HEK293T (cell line): ENCODE measurements at regions not wholly inside any gene's neighbourhood (a gene's known extent, or its start where the extent isn't known, plus 50 kb on each side); places are given as distances from the start of the nearest gene placed in this dataset.

ENCODE experiments used
- CTCF ChIA-PET: fragments of 350-600 bp; formaldehyde crosslinking; extraction: SDS; loops from one replicate; lab custom pipeline; 2021; ENCODE audit warnings: antibody characterized with exemption, inconsistent platforms; lab: Yijun Ruan, JAX
- POLR2A ChIA-PET: fragments of 350-600 bp; formaldehyde crosslinking; extraction: SDS; loops from one replicate; lab custom pipeline; 2020; ENCODE audit warnings: antibody characterized with exemption, inconsistent platforms; lab: Yijun Ruan, JAX
- DNase-seq: peaks from one replicate; pipeline ENCODE4 v3.0.0; 2012; ENCODE audit warnings: mixed read lengths; ENCODE audit errors: extremely low spot score
- ARNT ChIP-seq: fragments of 450-650 bp; IDR thresholded peaks from 2 replicates; pipeline ENCODE4 v1.6.1; 2017; ENCODE audit warnings: mild to moderate bottlenecking
- BHLHE40 ChIP-seq: fragments of 450-650 bp; IDR thresholded peaks from 2 replicates; pipeline ENCODE4 v1.6.1; 2016; ENCODE audit warnings: mild to moderate bottlenecking, moderate library complexity, borderline replicate concordance
- CTBP1 ChIP-seq: fragments of 450-650 bp; IDR thresholded peaks from 2 replicates; pipeline ENCODE4 v1.6.1; 2016; ENCODE audit warnings: borderline replicate concordance
- ELF4 ChIP-seq: fragments of 450-650 bp; IDR thresholded peaks from 2 replicates; pipeline ENCODE4 v1.6.1; 2017; ENCODE audit warnings: antibody characterized with exemption
- FOXA1 ChIP-seq: fragments of 450-650 bp; IDR thresholded peaks from 2 replicates; pipeline ENCODE4 v1.6.1; 2016; ENCODE audit warnings: mild to moderate bottlenecking
- FOXK2 ChIP-seq: fragments of 450-650 bp; IDR thresholded peaks from 2 replicates; pipeline ENCODE4 v1.6.1; 2016; ENCODE audit warnings: mild to moderate bottlenecking
- FOXM1 ChIP-seq: fragments of 450-650 bp; IDR thresholded peaks from 2 replicates; pipeline ENCODE4 v1.6.1; 2017; ENCODE audit warnings: mild to moderate bottlenecking, borderline replicate concordance
- HDGF ChIP-seq: fragments of 450-650 bp; IDR thresholded peaks from 2 replicates; pipeline ENCODE4 v1.6.1; 2017; ENCODE audit warnings: antibody characterized with exemption, borderline replicate concordance
- L3MBTL2 ChIP-seq: fragments of 450-650 bp; conservative IDR thresholded peaks from 2 replicates; pipeline ENCODE4 v1.6.1; 2016; ENCODE audit warnings: mild to moderate bottlenecking
- LEF1 ChIP-seq: fragments of 450-650 bp; IDR thresholded peaks from 2 replicates; pipeline ENCODE4 v1.6.1; 2017; ENCODE audit warnings: mild to moderate bottlenecking, borderline replicate concordance
- NFRKB ChIP-seq: fragments of 450-650 bp; IDR thresholded peaks from 2 replicates; pipeline ENCODE4 v1.6.1; 2016; ENCODE audit warnings: mild to moderate bottlenecking, moderate library complexity
- SP1 ChIP-seq: fragments of 450-650 bp; IDR thresholded peaks from 2 replicates; pipeline ENCODE4 v1.6.1; 2017
- SUZ12 ChIP-seq: fragments of 450-650 bp; IDR thresholded peaks from 2 replicates; pipeline ENCODE4 v1.6.1; 2016; ENCODE audit warnings: mild to moderate bottlenecking
- TARDBP ChIP-seq: fragments of 450-650 bp; IDR thresholded peaks from 2 replicates; pipeline ENCODE4 v1.6.1; 2016
- ZNF384 ChIP-seq: fragments of 450-650 bp; IDR thresholded peaks from 2 replicates; pipeline ENCODE4 v1.6.1; 2016
- TF ChIP-seq, protein P1 (sequence below): fragments of 450-650 bp; IDR thresholded peaks from 2 replicates; pipeline ENCODE4 v1.6.1; 2016

DNA sequence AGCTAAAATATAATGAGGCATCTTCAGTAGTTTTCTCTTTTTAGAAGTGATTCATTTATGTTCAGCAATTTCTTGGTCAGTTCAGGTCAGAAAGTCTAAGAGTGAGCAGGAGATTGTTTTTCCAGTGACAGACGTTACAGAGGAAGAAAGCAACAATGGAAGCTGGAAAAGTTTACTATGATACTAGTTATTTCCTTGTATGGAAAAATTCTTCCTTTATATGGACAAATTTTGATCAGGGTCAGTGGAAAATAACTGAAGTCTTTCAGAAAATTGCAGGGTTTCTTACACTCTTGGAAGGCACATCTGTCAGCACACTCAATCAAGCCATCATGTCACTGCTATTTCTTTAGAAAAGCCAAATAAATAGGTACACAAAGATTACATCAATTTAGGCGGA lies 1120.7 kb downstream of the FAT4 start:
- no peak for DNase-seq
- POLR2A ChIA-PET: no interaction called here
- CTCF ChIA-PET: no interaction called here
- TF ChIP-seq HDGF (no peak), NFRKB (no peak), TARDBP (no peak)
- TF ChIP-seq, protein P1, sequence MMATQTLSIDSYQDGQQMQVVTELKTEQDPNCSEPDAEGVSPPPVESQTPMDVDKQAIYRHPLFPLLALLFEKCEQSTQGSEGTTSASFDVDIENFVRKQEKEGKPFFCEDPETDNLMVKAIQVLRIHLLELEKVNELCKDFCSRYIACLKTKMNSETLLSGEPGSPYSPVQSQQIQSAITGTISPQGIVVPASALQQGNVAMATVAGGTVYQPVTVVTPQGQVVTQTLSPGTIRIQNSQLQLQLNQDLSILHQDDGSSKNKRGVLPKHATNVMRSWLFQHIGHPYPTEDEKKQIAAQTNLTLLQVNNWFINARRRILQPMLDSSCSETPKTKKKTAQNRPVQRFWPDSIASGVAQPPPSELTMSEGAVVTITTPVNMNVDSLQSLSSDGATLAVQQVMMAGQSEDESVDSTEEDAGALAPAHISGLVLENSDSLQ: no peak

- CTCF ChIA-PET: no interaction called here
- TF ChIP-seq FOXA1 (no peak), FOXK2 (no peak), CTBP1 (no peak), SUZ12 (no peak), LEF1 (no peak), TARDBP (no peak), L3MBTL2 (no peak), FOXM1 (no peak), NFRKB (no peak), HDGF (no peak), BHLHE40 (no peak), SP1 (no peak), ZNF384 (no peak), ARNT (no peak)
- POLR2A ChIA-PET: no interaction called here
- DNase-seq: no peak
Observed at GRCh38 chr4:126440297-126440696, 1125.5 kb downstream of the FAT4 start.

DNA sequence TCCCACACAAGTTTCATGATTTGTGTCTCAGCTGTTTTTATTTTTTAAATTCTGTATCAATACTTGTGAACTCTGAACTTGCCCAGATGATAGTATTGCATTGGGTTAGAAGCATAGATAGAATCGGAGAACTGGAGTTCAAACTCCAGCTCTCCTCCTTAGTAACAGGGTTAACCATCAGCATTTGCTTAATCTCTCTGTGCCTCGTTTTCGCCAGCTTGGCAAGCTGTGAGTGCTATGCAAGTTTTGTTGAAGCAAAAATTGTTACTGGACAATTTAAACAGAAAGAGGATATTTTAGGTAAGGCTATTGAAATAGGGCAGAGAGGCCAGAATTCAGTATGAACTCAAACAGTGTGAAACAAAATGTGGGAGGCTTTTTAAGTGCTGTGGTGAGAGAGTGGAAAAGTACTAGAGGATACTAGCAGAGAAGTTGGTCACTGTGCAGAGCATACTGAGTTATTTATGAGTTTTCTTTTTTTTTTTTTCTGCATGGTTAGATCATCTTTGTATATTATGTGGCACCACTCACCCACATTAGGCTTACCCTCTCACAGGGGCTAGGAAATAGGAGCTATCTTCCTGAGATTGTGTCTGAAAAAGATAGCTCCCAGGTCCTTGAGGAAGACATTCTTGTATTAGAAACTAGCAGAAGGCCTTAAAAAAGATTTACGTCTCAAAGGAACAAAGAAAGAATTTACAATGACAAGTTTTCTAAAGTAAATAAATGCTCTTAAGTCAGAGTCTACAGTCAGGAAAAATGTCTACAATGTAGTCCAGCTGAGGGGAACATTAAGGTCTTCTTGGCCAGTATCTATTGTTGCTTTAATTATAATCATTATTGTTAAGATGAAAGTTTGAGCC lies 1126.6 kb downstream of the FAT4 start:
- DNase-seq: no peak
- TF ChIP-seq SUZ12: no peak
- no peak for TF ChIP-seq FOXM1
- no peak for TF ChIP-seq TARDBP
- no peak for TF ChIP-seq HDGF
- no peak for TF ChIP-seq BHLHE40
- no peak for TF ChIP-seq FOXK2
- TF ChIP-seq L3MBTL2: no peak
- TF ChIP-seq, protein P1: peak; percentile 52
- TF ChIP-seq ARNT: no peak
- no peak for TF ChIP-seq SP1
- no peak for TF ChIP-seq ELF4
- peak; percentile 83 for TF ChIP-seq ZNF384
- TF ChIP-seq CTBP1: no peak
- TF ChIP-seq FOXA1: no peak
- TF ChIP-seq LEF1: no peak
- CTCF ChIA-PET: no interaction called here
- POLR2A ChIA-PET: no interaction called here

- TF ChIP-seq FOXK2: no peak
- POLR2A ChIA-PET: no interaction called here
- CTCF ChIA-PET: no interaction called here
Observed at GRCh38 chr4:126445596-126445995, 1130.8 kb downstream of the FAT4 start.

GRCh38 chr4:126446917-126447316 lies 1132.2 kb downstream of the FAT4 start:
- POLR2A ChIA-PET: no interaction called here
- no peak for DNase-seq
- no peak for TF ChIP-seq LEF1
- no peak for TF ChIP-seq SP1
- CTCF ChIA-PET: no interaction called here

More at GRCh38 chr4:126445596-126445995, 1130.8 kb downstream of the FAT4 start:
- no peak for DNase-seq

DNA sequence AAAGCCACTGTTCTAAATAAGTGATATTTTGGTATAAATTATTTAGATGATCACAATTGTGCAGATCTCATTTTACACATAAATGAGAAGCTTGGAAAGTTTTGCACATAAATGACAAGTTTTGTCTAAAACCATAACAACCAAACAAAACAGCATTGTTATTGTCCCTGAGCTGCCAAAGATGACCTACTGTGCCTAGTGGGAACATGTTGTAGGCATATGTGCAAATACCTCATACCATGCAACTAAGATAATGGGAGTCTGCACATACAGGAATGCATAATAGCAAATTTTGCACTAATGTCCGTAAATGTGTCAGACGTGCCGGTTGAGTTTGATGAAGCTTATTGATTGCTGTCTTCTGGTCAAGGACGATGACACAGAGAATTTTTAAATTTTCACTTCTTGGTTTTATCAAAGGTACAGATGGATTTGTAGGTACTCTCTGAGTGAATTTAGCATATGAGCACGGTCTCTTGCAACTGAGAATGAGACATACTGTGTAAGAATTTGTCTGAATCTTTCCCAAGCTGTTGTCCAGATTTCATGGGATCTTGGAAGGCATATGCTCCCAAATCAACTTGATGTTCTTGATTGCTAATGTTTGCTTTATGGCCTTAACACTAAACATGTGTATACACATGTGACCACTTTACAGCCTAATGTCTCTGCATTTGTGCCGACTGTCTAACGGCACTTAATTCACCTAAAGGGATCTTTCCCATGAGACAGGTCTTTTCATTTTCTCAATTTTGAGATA lies 1133.5 kb downstream of the FAT4 start:
- POLR2A ChIA-PET: no interaction called here
- TF ChIP-seq SUZ12 (no peak), HDGF (no peak), L3MBTL2 (no peak), FOXA1 (no peak), CTBP1 (no peak), TARDBP (no peak), FOXK2 (no peak), BHLHE40 (no peak)
- TF ChIP-seq, protein P1: no peak
- no peak for DNase-seq
- CTCF ChIA-PET: no interaction called here
